Nephron (organoid): ENCODE measurements at regions not wholly inside any gene's neighbourhood (a gene's known extent, or its start where the extent isn't known, plus 50 kb on each side); places are given as distances from the start of the nearest gene placed in this dataset.
A peak's percentile ranks its signal among the peaks of the same experiment; 100 is the strongest.

Experiments
- H3K27ac Mint-ChIP-seq, 3 experiments: 2 replicates each; pipeline ENCODE4 v1.8.0; 2020; ENCODE audit warnings: mixed read lengths in 3 of 3, mild to moderate bottlenecking in 2 of 3, moderate library complexity in 1 of 3
- H3K27me3 Mint-ChIP-seq: 2 replicates; pipeline ENCODE4 v1.8.0; 2021; ENCODE audit warnings: low read depth, mild to moderate bottlenecking, moderate library complexity, mixed read lengths
- H3K36me3 Mint-ChIP-seq: 2 replicates; pipeline ENCODE4 v1.8.0; 2020; ENCODE audit warnings: low read depth, mixed read lengths
- H3K4me1 Mint-ChIP-seq: 2 replicates; pipeline ENCODE4 v1.8.0; 2020; ENCODE audit warnings: mixed read lengths
- H3K4me3 Mint-ChIP-seq, 3 experiments: 2 replicates each; pipeline ENCODE4 v1.8.0; 2020; ENCODE audit warnings: mild to moderate bottlenecking in 3 of 3, mixed read lengths in 3 of 3, moderate library complexity in 2 of 3
- H3K9me3 Mint-ChIP-seq: 2 replicates; pipeline ENCODE4 v1.8.0; 2020; ENCODE audit warnings: mixed read lengths
- TF ChIP-seq, protein P1 (sequence below), 3 experiments: fragments of 200-600 bp; sonication (generic); IDR thresholded peaks; one replicate each; pipeline ENCODE4 v1.5.0; 2021; ENCODE audit warnings: antibody characterized with exemption in 3 of 3; ENCODE audit not compliant: unreplicated experiment in 3 of 3

DNA sequence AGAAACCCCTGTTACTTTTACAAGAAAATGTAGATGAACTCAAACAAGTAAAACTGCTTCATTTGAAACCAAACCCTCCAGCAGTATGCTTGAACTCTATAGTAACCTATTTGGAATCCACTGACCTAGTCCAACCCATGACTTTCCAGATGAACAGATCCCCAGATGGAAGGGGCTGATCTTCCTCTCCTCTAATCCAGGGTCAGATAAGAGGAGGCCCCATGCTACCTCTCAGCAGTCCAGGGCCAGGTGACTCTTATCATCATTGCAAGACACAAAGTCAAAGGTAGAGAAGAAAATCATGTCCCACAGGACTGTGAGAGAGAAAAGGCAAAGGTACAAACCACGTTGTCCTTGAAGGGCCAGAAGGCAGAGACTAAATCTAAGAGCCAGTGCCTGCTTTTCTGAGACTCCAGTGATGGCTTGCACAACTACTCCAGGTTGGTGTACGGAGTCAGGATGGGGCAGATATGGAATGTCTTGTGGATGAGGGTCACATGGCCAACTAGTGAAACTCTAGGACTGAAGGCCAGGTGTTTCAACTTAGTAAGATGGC, 81.4 kb upstream of the MYLIP start:
- TF ChIP-seq, protein P1, sequence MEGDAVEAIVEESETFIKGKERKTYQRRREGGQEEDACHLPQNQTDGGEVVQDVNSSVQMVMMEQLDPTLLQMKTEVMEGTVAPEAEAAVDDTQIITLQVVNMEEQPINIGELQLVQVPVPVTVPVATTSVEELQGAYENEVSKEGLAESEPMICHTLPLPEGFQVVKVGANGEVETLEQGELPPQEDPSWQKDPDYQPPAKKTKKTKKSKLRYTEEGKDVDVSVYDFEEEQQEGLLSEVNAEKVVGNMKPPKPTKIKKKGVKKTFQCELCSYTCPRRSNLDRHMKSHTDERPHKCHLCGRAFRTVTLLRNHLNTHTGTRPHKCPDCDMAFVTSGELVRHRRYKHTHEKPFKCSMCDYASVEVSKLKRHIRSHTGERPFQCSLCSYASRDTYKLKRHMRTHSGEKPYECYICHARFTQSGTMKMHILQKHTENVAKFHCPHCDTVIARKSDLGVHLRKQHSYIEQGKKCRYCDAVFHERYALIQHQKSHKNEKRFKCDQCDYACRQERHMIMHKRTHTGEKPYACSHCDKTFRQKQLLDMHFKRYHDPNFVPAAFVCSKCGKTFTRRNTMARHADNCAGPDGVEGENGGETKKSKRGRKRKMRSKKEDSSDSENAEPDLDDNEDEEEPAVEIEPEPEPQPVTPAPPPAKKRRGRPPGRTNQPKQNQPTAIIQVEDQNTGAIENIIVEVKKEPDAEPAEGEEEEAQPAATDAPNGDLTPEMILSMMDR (IDR thresholded peaks at IDR 0.05; ENCODE audit: unreplicated experiment in 3 of 3) = no peak
- no peaks in the 10 kb centered on the region for H3K9me3 Mint-ChIP-seq
- no peak overlapping the region for H3K27ac Mint-ChIP-seq
- peaks cover 5% of the 10 kb centered on the region for H3K27me3 Mint-ChIP-seq
- H3K4me1 Mint-ChIP-seq = peaks cover 18% of the 10 kb centered on the region
- H3K36me3 Mint-ChIP-seq = no peaks in the 10 kb centered on the region
- no peak overlapping the region for H3K4me3 Mint-ChIP-seq

DNA sequence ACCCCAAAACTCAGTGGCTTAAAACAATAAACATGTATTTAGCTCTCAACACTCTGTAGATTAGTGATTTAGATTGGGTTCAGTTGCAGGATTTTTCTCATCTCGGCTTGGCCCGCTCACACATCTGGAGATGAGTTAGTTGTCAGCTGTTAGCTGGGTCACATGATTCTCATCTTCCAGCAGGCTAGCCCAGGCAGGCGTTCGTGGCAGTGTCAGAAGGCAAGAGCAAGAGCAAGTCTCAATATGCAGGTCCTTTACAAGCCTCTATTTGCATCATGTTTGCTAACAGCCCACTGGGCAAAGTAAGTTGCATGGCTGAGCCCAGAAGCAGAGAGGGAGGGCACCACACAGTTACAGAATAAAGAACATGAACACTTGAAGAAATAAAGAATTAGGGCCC, 83.6 kb upstream of the MYLIP start:
- Mint-ChIP-seq H3K36me3 (peaks cover 5% of the 10 kb centered on the region), H3K9me3 (peaks cover 10% of the 10 kb centered on the region), H3K4me1 (peaks cover 23% of the 10 kb centered on the region), H3K27ac (no peak overlapping the region), H3K27me3 (peaks cover 5% of the 10 kb centered on the region), H3K4me3 (no peak overlapping the region)
- TF ChIP-seq, protein P1 (IDR thresholded peaks at IDR 0.05; ENCODE audit: unreplicated experiment in 3 of 3) = no peak

DNA sequence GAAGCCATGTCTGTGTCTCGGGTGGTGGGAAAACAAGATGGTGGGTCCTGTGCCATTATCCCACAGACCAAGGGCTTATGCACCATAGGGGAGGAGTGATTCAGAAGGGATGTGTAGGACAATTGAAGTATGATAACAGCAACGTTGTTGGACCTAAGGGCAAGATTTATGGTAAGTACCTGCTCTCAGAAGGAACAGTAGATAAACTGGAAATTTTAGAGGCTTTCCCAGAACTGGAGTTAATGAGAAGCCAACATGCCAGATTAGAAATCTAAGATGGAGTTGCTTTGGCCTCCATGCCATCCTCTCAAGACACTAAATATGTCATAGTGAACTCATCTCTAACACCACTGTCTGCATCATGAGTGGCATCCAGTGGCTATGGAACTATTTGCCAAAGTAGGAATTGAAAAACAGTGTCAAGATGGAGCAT, 84.7 kb upstream of the MYLIP start:
- Mint-ChIP-seq H3K36me3 (peaks cover 8% of the 10 kb centered on the region), H3K27me3 (peaks cover 4% of the 10 kb centered on the region), H3K27ac (peak overlapping the region in 2 of 3 experiments; percentile 15 to 26), H3K4me3 (no peak overlapping the region), H3K9me3 (peaks cover 15% of the 10 kb centered on the region), H3K4me1 (peaks cover 23% of the 10 kb centered on the region)
- TF ChIP-seq, protein P1 (IDR thresholded peaks at IDR 0.05; ENCODE audit: unreplicated experiment in 3 of 3) = no peak

DNA sequence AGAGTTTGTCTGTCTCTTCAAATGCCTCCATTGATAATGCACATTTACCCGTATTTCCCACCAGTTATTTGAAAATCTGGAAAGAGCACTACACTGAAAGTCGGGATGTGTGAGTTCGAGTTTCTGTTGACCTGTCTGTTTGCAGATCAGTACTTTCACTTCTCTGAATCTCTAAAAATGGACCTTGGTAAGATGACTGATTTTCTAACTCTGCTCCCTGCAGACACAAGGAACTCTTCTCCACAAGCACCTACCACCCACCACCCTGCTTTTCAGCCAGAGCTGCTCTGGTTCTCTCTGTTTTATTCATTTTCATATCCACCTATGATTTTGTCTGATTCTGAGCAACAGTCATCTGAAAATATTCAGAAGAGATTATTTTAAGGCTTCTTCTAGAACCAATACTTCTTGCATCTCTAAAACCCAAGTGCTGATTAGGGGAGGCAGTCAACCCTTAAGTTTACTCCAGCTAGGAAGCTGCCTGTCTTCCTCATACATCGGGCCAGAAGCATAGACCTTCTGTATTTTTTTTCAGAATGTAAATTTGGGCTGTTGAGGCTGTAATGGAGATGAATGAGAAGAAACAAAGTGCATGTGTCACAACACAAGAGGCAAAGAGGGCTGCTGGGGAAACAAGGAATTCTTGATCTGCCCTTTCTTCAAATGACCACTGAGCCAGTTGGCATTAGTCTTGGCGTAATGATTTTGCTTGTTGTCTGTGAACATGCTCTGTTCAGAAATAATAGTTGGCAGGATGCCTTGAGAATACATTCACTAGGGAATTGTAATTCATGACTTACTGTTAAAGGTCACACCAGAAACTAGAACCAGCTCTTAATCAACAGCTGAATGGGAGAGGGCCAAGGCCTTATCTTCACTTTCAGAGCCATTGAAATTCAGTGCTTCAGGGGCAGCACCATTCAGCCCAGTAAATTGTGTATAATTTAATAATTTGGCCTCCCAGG, 85.4 kb upstream of the MYLIP start:
- peaks cover 8% of the 10 kb centered on the region for H3K36me3 Mint-ChIP-seq
- no peak overlapping the region for H3K4me3 Mint-ChIP-seq
- TF ChIP-seq, protein P1 (IDR thresholded peaks at IDR 0.05; ENCODE audit: unreplicated experiment in 3 of 3) = no peak
- peak overlapping the region in 2 of 3 experiments; percentile 15 to 26 for H3K27ac Mint-ChIP-seq
- H3K27me3 Mint-ChIP-seq = no peaks in the 10 kb centered on the region
- peaks cover 19% of the 10 kb centered on the region for H3K9me3 Mint-ChIP-seq
- H3K4me1 Mint-ChIP-seq = peaks cover 23% of the 10 kb centered on the region

DNA sequence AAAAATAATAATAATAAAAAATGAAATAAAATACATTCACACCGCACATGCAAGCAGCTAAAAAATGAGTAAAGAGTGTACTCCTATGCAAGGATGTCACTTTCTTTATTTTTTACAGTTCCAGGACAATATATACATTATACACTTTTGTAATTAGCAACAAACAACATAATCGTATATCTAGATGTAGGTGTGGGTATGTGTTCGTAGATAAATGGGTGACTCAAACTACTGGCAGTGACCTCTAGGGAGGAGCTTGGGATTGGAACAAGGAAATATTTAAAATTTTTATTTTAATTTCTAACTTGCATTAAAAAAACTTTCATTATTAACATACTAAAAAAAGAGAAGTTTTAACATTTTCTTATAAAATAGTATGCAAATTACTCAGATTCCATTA, 86.1 kb upstream of the MYLIP start:
- peaks cover 8% of the 10 kb centered on the region for H3K36me3 Mint-ChIP-seq
- peaks cover 23% of the 10 kb centered on the region for H3K4me1 Mint-ChIP-seq
- H3K27ac Mint-ChIP-seq = no peak overlapping the region
- no peak overlapping the region for H3K4me3 Mint-ChIP-seq
- no peaks in the 10 kb centered on the region for H3K27me3 Mint-ChIP-seq
- peaks cover 21% of the 10 kb centered on the region for H3K9me3 Mint-ChIP-seq
- TF ChIP-seq, protein P1 (IDR thresholded peaks at IDR 0.05; ENCODE audit: unreplicated experiment in 3 of 3) = no peak
